Left kidney (tissue), 1 donor: ENCODE measurements at regions not wholly inside any gene's neighbourhood (a gene's known extent, or its start where the extent isn't known, plus 50 kb on each side); places are given as distances from the start of the nearest gene placed in this dataset.
"Not testable (repeated sequence)": the region's sequence is repeated elsewhere in the genome, so short reads cannot be mapped to it uniquely, and the experiment has no call there.

ENCODE experiments used
- DNase-seq: peaks from one replicate; pipeline ENCODE4 v3.0.0-alpha.2; 2013

- no peak for DNase-seq
These were observed 238.0 kb upstream of the DDHD1 start for GRCh38 chr14:53391156-53391555.

DNA sequence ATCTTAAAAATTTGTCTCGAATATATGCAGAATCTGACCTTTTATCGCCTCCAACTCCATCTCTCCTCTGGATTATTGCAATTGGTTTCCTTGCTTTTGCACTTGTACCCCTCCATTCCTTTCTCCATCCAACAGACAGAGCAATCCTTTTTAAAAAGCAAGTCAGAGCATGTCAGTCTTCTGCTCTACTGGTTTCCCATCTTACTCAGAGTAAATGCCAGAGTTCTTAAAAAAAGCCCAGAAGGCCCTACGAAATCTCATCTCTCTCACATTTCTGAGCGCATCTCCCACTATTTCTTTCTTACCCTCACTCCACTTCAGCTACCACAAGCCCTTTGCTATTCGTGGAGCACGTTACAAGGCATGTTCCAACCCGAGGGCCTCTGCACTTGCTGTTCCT lies 236.9 kb upstream of the DDHD1 start:
- no peak for DNase-seq

DNA sequence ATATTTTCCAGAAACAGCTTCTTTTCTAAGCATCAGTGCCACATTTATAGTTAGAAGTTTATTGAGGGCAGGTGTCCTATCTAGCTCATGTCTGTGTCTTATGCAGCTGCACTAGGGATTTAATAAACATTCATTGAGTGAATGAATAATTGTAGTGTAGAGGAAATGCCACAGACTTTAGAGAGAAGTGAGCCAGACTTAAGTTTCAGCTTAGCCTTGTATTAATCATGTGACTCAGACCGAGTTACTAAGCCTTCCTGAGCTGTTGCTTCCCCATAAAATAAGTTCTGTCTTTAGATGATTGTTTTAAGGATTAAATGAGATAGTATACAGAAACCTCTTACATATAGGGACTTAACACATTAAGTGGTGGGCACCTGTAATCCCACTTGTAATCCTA lies 236.1 kb upstream of the DDHD1 start:
- DNase-seq: no peak

DNA sequence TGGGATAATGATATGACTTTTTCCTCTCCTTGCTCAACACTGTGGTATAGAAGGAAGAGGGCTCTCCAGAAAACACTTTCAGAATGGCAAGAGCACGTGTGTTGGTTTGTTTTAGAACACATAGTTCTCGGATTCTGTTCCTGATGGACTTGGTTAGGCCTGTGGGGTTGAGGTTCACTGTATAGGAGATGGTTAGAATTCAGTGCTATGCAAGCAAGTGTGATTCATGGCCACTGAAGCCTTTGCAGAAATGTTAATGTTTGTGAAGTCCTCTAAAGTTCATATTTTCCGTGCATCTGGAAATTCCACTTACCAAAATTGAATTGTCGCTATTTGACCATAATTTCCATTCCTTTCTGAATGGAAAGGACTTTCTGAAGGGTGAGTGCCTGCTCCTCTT lies 233.2 kb upstream of the DDHD1 start:
- DNase-seq: no peak

- DNase-seq: no peak
These were observed 231.4 kb upstream of the DDHD1 start for GRCh38 chr14:53384536-53384935.

GRCh38 chr14:53384073-53384472 lies 230.9 kb upstream of the DDHD1 start:
- no peak for DNase-seq

DNA sequence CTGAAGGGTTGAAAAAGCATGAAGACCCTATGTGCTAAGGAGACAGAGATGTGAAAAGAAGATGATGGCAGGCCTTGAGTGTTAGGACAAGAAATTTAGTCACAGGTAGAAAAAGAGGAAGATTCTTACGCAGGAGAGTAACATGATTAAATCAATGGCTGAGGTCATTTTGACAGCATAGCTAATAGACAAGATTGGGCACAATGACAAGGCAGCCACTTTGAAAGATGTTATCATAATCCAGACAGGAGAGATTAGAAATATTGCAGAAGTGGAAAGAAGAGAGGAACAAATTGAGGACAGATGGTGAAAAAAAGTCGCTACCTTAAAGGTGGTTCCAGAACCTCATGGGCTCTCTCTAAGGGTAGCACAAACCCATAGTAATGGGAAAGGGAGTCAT lies 228.8 kb upstream of the DDHD1 start:
- DNase-seq: no peak

DNA sequence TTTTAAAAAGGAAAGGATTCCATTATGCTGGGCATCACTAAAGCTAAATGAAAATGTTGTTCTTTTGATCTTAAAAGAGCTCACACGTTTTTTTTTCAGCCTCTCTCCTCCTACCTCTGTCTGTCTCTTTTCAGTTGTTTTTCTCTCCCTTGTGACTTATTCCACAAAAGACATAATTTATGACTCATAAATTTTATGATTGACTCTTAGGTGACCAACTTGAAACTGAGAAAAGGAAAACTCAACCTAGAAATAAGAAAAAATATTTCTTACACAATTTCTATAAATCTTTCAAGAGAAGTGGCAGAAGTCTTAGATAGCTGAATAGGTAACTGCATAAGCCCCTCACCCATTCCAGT lies 227.7 kb upstream of the DDHD1 start:
- DNase-seq: no peak

GRCh38 chr14:53380052-53380866 lies 227.1 kb upstream of the DDHD1 start:
- DNase-seq: no peak

DNA sequence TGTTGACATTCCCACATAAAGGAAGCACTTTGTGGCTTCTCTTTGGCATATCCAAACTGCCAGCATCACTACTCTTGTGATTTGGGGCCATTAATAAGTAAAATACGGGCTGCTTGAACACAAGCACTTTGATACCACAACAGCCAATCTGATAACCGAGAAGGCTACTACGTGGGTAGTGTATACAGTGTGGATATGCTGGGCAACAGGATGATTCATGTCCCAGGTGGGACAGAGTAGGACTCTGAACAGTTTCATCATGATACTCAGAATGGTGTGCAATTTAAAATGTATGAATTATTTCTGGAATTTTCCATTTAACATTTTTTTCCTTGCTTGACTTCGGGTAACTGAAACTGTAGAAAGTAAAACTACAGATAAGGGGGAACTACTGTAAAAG lies 225.0 kb upstream of the DDHD1 start:
- DNase-seq: no peak

DNA sequence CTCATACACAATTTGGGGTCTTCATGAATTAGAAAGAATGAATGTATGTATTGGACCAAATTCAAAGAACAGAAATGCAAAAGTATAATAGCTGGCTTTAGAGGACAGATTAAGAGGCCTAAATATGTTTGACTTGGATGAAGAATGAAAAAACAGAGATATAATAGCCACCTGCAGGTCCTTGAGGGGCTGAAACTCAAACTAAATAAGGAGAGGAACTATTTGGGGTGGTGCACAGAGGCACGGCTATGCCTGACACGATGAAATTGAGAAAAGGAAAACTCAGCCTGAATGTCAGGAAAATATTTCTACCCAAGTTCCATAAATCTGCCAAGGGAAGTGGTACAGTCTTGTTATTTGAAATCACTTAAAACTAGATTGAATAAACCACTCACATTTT lies 222.9 kb upstream of the DDHD1 start:
- no peak for DNase-seq

DNA sequence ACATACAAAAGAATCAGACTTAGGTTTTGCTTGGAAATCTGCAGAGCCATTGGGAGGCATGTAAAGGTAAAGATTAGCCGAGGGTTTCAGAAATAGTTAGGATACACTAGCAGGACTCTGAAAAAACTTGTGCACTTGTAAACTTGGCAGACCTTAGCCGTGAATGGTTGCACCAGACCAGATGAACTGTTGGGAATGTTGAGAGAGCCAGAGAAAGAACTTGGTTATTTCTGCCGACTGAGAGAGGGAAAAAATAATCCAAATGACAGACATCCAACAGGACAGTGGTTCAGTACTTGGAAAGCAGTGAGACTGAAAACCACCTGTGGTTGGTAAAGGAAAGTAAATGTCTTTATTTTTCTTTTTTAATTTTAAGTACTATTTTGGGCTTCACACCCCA lies 222.5 kb upstream of the DDHD1 start:
- DNase-seq: no peak

GRCh38 chr14:53368711-53369201 lies 215.6 kb upstream of the DDHD1 start:
- DNase-seq: no peak

DNA sequence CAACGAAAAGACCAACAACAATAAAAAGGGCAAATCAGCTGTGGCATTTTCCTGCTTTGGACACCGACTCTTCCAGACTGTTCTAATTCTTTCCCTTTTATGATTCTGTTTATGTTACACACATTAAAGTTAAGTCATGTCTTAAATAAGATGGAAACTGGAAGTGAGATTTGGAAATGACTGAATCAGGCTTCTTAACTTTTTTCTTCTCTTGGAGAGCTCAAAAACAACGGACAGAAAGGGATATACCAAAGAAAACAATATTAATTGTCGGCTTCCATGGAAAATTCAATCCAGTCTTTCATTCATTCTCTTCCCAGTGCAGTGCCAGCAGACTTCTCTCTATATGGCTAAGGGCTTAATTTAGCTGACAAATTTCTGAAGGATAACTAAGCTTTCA lies 214.9 kb upstream of the DDHD1 start:
- DNase-seq: no peak

DNA sequence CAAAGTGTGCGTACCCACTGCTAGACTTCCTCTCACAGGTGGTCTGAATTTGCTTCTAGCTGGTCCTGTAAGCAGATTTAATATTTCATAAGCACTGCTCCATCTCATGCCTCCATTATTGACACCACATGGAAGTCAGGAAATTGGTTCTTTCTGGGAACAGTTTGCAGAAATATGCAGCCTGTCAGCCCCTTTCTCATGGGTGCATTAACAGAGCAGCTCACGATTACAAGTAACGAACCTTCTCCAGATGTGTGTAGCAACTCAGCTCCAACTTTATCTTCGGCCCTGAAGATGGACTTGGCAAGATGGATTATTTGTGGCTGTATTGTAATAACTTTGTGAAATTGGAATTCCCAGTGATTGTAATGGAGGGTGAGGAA lies 214.5 kb upstream of the DDHD1 start:
- DNase-seq: no peak

DNA sequence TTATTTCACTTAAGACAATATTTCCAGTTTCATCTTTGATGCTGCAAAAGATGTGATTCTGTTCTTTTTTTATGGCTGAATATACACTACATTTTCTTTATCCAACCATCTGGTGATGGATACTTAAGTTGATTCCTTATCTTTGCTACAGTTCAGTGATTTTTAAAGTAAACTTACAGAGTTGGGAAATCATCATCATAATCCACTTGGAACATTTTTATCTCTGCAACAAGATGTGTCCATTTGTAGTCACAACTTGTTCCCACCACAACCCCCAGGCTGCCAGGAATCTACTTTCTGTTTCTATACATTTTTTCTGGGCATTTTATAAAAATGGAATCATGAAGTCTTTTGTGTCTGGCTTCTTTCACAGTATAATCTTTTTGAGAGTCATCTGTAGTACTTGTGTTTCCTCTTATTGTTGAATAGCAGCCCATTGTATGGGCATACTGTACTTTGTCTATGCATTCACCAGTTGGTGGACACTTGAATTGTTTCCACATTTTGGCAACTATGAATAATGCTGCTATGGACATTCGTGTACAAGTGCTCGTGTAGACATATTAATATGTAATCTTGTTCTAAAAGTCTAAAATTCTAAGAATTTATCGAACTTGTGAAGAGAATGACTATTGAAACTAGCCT lies 212.5 kb upstream of the DDHD1 start:
- DNase-seq: no peak

- DNase-seq: not testable (repeated sequence)
These were observed 209.8 kb upstream of the DDHD1 start for GRCh38 chr14:53362916-53363315.

DNA sequence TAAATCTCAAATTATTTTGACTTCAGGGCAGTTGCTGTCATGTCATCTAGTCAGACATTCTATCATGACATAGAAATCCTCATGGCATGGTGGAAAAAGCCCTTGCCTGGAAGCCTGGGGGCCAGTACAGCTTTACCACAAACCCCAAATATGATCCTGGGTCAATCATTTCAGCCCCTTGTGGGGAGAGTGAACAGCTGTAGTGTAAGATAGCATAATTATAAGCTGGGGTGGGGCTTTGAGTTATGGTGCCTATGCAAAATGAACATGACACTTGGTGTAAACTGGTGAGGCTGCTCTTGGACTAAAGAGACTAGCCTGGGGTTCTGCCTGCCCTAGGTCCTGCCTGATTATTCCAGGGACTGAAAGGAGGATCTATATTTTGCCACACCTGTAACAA lies 207.7 kb upstream of the DDHD1 start:
- no peak for DNase-seq

GRCh38 chr14:53358166-53358565 lies 205.0 kb upstream of the DDHD1 start:
- DNase-seq: no peak

- no peak for DNase-seq
These were observed 203.4 kb upstream of the DDHD1 start for GRCh38 chr14:53356361-53357150.

GRCh38 chr14:53355581-53356112 lies 202.5 kb upstream of the DDHD1 start:
- no peak for DNase-seq

- no peak for DNase-seq
These were observed 201.2 kb upstream of the DDHD1 start for GRCh38 chr14:53354336-53354735.

DNA sequence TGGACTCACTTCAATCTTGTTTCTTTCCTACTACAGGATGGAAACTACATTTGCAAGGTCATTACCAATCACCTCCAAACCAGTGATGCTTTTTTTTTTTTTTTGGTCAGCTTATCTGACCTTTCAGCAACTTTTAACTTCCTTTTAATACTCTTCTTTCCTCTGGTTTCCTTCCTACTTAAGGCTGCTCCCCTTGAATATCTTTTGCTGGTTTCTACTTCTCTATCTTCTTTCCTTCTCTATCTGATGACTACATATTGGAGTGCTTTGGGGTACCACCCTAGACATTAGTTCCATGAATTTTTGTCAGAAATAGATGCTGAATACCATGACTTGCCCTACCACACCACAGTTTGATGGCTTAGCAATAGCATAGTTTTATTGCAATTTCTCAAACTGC lies 197.7 kb upstream of the DDHD1 start:
- DNase-seq: no peak
